Neural progenitor cell (in vitro differentiated cells): ENCODE measurements at regions not wholly inside any gene's neighbourhood (a gene's known extent, or its start where the extent isn't known, plus 50 kb on each side); places are given as distances from the start of the nearest gene placed in this dataset.

Source experiments
- EZH2 ChIP-seq: fragments of 200-600 bp; sonication (generic); IDR thresholded peaks from 2 replicates; pipeline ENCODE4 v1.6.1; 2017; ENCODE audit warnings: antibody characterized with exemption, mild to moderate bottlenecking, moderate library complexity
- EZH2phosphoT487 ChIP-seq: fragments of 200-600 bp; sonication (generic); IDR thresholded peaks from 2 replicates; pipeline ENCODE4 v1.6.1; 2017; ENCODE audit warnings: antibody characterized with exemption
- TF ChIP-seq, protein P1 (sequence below): fragments of 200-600 bp; sonication (generic); IDR thresholded peaks from 2 replicates; pipeline ENCODE4 v1.5.1; 2017; ENCODE audit warnings: antibody characterized with exemption, mild to moderate bottlenecking

DNA sequence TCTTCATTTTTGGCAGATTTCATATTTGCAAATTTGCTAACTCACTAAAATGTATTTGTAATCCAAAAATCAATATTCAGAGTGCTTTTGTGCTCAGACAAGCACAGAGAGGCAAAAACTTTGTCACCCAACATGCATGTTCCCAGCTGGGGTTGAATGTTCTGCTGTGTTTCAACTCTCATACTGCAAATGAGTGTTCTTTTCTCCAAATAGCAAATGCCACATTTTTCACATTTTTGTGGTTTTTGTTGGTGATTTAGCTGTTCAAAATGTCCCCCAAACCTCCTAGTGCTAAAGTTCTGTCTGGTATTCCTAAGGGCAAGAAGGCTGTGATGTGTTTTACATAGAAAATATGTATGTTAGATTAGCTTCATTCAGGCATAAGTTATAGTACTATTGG lies 87.3 kb upstream of the PCSK5 start:
- TF ChIP-seq, protein P1, sequence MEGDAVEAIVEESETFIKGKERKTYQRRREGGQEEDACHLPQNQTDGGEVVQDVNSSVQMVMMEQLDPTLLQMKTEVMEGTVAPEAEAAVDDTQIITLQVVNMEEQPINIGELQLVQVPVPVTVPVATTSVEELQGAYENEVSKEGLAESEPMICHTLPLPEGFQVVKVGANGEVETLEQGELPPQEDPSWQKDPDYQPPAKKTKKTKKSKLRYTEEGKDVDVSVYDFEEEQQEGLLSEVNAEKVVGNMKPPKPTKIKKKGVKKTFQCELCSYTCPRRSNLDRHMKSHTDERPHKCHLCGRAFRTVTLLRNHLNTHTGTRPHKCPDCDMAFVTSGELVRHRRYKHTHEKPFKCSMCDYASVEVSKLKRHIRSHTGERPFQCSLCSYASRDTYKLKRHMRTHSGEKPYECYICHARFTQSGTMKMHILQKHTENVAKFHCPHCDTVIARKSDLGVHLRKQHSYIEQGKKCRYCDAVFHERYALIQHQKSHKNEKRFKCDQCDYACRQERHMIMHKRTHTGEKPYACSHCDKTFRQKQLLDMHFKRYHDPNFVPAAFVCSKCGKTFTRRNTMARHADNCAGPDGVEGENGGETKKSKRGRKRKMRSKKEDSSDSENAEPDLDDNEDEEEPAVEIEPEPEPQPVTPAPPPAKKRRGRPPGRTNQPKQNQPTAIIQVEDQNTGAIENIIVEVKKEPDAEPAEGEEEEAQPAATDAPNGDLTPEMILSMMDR: no peak
- TF ChIP-seq EZH2phosphoT487: no peak
- TF ChIP-seq EZH2: no peak
